ENCODE measurements at regions not wholly inside any gene's neighbourhood (a gene's known extent, or its start where the extent isn't known, plus 50 kb on each side); places are given as distances from the start of the nearest gene placed in this dataset.
A peak's percentile ranks its signal among the peaks of the same experiment; 100 is the strongest.
"Not testable (repeated sequence)": the region's sequence is repeated elsewhere in the genome, so short reads cannot be mapped to it uniquely, and the experiment has no call there.

DNA sequence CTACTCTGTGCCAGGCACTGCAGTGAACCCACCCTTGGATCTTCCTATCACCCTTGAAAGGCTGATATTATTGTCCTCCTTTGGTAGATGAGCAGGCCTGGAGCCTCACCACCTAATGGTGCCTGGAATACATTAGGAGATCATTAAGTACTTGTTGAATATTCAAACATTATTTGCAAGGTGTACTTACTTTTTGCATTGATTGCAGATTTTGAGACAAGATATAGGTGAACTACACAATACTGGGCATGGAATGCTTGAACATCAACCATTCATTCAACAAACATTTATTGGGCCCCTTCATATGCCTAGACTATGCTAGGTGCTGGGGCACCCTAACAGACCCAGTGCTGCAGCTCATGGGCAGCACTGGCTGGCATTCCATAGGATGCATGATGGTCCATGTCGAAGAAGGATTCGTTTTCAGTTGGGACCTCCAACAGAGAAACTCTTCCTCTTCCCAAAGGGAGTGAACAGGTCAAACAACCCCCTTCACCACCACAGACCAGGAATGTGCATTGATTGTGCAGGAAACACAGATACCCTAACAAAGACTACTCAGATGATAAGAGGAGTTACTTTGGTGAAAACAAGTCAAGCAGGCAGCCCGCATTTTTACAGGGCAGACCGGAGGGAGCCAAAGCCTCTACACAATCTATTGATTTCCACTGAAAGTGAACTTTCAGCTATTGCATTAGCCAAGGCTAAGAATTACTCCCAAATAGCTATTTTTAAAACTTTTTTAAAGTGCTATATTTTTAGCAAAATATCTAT, 149.6 kb upstream of the SH3BP4 start:
- DNase-seq (ENCODE audit: low spot score), result no peak

DNA sequence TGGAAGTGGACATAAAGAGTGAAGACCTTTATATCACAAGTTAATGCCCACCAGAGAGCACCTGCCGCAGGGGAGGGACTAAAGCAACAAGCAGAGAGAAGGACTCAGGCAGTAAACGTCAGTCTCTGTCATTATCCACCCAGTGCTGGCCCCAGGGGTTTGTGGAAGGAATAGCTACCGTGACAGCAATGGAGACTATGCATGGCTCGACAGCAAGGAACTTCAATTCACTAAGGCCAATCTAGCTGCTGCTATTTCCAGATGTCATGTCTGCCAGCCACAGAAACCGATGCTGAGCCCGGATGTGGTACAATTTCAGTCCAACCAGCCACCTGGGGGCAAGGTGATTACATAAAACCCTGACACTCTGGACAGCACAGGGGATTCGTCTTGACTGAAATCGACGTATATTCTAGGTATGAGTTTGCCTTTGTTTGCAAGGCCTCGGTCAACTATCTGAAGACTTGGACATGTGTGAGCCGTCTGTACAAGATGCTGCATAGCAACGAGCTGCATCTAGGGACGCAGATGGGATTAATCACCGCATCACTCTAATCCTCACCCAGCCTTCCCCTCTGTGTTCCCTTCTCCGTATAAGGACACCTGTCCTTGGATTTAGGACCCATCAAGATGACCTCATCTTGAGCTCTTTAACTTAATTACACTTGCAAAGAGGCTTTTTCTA, 154.1 kb upstream of the SH3BP4 start:
- no peak for DNase-seq (ENCODE audit: low spot score)

DNA sequence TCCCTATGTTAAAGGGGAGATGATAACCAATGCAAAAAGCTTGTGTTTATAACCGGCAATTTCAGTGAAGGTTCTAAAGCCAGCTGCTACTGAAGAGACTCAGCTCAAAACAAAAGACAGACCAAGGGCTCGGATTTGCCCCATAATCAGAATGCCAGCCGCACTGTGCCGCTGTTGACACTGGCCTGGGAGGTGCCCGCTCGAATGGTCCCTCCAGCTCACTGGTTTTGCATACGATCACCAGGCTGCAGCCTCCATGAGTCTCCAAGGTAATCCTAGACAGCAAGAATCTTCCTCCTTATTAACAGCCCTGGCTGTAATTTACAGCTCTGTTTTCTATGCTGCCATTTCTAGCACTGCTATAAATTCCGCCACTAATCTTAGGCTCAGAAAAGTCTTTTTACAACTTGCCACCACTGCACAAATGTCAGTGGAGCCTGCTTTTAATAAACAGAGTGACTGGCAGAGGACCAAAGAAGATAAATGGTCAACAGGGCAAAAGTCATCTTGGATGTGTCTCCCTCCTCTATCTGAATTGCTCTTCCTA, 155.7 kb upstream of the SH3BP4 start:
- no peak for DNase-seq (ENCODE audit: low spot score)

- DNase-seq (ENCODE audit: low spot score), result no peak
Measured at GRCh38 chr2:234795272-234795920, 156.4 kb upstream of the SH3BP4 start.

GRCh38 chr2:234794866-234795265, 157.0 kb upstream of the SH3BP4 start:
- DNase-seq (ENCODE audit: low spot score), result no peak

- DNase-seq (ENCODE audit: low spot score), result no peak
Measured at GRCh38 chr2:234793212-234793785, 158.5 kb upstream of the SH3BP4 start.

DNA sequence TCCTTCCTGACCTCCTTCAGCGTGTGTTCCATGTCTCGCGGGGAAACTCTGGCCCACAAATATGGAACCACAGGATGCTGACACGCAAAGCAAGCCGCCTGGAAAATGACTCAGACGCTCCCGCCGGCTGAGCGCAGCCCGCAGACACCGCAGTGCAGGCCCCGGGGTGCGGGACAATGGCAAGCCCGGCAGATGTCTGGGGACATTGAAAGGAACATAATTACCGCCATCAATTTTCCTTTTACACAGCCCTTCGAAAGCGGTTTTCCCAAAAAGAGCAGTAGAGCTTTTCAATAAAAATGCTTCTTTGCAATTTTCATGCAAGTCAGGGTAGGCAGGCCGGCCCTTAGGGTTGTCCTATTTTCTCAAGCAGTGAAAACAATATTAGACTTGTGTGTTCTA, 159.2 kb upstream of the SH3BP4 start:
- DNase-seq (ENCODE audit: low spot score), result no peak

GRCh38 chr2:234792096-234792495, 159.7 kb upstream of the SH3BP4 start:
- DNase-seq (ENCODE audit: low spot score), result not testable (repeated sequence)

- DNase-seq (ENCODE audit: low spot score), result no peak
Measured at GRCh38 chr2:234790380-234790779, 161.4 kb upstream of the SH3BP4 start.

- DNase-seq (ENCODE audit: low spot score), result no peak
Measured at GRCh38 chr2:234789556-234790325, 162.1 kb upstream of the SH3BP4 start.

- DNase-seq (ENCODE audit: low spot score), result no peak
Measured at GRCh38 chr2:234788841-234789240, 163.0 kb upstream of the SH3BP4 start.

DNA sequence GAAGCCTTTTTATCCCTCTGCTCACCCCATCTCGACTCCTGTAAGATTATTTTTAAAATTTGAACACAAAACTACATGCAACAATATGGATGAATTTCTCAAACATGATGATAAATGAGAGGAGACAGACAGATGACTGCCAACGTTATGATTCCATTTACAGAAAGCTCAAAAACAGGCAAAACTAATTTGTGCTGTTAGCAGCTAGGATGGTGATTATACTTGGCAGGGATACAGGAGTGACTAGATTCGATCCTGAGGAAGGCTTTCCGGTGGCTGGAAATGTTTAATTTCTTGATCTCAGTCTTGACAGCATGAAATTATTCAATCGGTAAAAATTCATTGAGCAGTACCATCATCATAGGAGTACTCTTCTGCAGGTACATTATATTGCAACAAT, 163.4 kb upstream of the SH3BP4 start:
- DNase-seq (ENCODE audit: low spot score), result no peak

GRCh38 chr2:234787114-234787513, 164.7 kb upstream of the SH3BP4 start:
- DNase-seq (ENCODE audit: low spot score), result no peak

GRCh38 chr2:234773764-234774409, 177.9 kb upstream of the SH3BP4 start:
- DNase-seq (ENCODE audit: low spot score), result no peak

GRCh38 chr2:234773129-234773528, 178.7 kb upstream of the SH3BP4 start:
- DNase-seq (ENCODE audit: low spot score), result no peak

- DNase-seq (ENCODE audit: low spot score), result no peak
Measured at GRCh38 chr2:234772733-234773060, 179.1 kb upstream of the SH3BP4 start.

DNA sequence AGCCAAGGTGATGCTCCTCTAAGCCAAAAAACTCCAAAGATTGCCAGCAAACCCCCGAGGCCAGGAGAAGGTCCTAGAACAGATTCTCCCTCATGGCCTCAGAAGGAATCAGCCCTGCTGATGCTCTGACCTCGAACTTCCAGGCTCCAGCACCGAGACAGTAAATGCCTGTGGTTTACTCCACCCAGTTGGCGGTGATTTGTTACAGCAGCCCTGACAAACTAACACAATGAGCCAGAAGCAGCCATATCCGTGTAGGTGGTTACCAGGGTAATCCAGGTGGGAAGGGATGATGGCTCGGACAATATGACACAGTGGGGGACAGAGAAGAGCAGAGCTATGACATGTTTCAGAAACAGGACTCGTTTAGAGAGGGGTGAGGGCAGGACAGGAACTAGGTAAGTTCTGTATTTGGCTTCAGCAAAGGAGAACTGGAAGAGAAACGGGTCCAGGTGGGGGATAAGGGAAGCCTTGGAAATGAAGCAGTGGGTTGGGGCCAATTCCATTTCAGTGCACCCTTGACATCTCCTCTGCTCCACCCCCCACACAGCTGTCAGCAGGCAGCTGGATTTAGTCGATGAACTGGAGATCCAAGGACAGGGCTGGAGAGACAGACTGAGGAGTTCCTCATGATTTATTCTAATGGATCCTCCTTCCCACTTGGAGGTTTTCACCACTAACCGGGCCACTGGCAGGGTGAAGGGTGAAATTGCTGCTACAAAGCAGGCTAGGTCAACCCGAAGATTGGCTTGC, 179.7 kb upstream of the SH3BP4 start:
- peak; percentile 49 for DNase-seq (ENCODE audit: low spot score)

DNA sequence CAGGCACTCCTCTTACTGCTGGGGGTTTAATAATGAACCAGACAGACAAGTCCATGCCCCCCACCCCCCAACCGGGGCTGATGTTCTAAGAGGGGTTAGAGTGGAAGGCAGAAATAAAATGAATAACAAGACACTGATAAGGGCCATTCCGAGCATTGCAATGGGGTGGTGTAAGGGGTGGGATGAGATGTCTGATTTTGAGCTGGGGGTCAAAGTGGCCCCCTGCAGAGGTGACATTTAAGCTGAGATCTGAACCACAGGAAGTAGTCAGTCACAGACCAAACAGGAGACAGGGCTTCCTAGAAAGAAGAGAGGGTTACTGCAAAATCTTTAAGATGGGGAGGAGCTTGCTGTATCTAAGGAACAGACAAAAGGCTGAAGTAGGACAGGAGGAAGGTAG, 180.6 kb upstream of the SH3BP4 start:
- DNase-seq (ENCODE audit: low spot score), result no peak

GRCh38 chr2:234770715-234771141, 181.1 kb upstream of the SH3BP4 start:
- no peak for DNase-seq (ENCODE audit: low spot score)

DNA sequence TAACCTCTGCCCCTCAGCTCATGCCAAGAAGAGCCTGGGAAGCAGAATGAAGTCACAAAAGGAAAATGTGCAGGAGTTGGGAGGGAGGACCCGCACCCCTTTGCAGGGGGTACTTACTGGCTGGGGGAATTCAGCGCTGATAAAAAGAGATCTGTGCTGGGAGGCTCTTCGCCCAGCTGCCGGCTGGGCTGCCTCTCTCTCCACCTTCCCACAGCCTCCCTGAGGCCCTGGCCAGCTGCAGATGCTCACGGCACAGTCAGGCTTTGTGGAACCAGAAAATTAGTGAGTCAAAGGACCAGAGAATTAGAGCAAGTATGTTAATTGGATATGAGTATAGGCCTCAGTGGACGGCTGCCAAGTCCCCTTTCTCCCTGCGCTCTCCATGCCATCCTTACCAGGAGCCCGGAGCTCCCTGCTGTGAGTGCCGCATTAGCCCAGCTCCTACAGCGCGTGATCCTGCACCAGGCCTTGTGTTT, 181.7 kb upstream of the SH3BP4 start:
- no peak for DNase-seq (ENCODE audit: low spot score)

Measured in kidney tubule cell (primary cell).